NCI-H128 (cell line): ENCODE measurements at regions not wholly inside any gene's neighbourhood (a gene's known extent, or its start where the extent isn't known, plus 50 kb on each side); places are given as distances from the start of the nearest gene placed in this dataset.
"Not testable (repeated sequence)": the region's sequence is repeated elsewhere in the genome, so short reads cannot be mapped to it uniquely, and the experiment has no call there.

Experiments used
- DNase-seq: peaks from one replicate; lab custom pipeline; 2025; ENCODE audit not compliant: unreplicated experiment; lab: John Stamatoyannopoulos, UW

GRCh38 chr3:124620600-124621063 lies 109.6 kb upstream of the UMPS start:
- DNase-seq, result no peak

DNA sequence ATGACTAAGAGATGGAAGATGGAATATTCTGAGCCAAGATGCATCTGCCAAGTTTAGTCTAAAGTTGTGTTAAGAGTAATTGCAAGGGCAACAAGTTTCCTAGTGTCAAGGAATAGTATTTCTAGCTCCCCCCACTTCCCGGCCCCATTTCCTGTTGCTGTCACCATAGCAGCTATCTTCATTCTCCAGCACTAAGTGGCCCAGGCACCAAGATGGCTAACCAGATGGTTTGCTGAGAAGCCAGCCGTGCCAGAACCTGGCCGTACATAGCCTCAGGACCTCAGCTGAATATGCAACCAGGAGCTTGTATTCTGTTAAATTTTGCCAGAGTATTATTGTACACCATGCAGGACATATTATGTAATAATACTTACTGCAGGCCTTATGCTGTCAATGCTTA lies 108.8 kb upstream of the UMPS start:
- no peak for DNase-seq

GRCh38 chr3:124625074-124625473 lies 105.2 kb upstream of the UMPS start:
- no peak for DNase-seq

DNA sequence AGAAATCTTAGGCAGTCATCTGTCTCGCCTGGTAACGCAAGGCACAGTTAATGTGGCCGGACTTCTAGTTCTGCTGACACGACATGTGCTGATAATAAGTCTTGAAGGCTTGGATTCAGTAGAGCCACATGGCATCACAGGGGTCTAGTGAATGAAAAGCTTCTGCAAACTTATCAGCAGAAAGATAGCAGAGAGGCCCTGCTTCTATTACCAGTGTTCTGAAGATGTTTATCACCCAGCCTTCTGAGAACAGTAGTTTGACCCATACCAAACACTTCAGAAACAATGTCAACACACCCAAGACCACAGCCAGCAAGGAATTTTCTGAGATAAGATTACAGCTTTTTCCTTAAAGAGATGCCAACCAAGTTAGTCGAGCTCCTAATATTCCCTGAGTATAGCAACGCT lies 102.7 kb upstream of the UMPS start:
- no peak for DNase-seq

- no peak for DNase-seq
These were observed 101.4 kb upstream of the UMPS start for GRCh38 chr3:124628863-124629262.

DNA sequence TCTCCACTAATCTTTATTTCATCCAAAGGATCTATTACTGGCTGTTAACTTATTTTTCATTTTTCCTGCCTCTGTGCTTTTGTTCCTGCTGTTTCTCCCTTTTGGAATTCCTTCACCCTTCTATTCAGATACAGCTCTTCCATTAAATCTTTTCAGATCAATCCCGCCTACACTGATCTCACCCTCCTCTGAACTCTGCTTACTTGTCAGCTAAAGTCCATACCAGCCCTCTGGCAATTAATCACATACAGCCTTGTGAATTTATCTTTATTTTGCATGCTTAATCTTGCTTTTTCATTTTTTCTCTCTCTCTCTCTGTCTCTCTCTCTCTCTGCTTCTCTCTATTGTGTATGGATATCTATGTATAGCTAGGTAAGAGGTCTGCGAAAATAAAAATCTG lies 100.8 kb upstream of the UMPS start:
- no peak for DNase-seq

GRCh38 chr3:124630960-124631359 lies 99.3 kb upstream of the UMPS start:
- no peak for DNase-seq

- no peak for DNase-seq
These were observed 98.5 kb upstream of the UMPS start for GRCh38 chr3:124631727-124632126.

GRCh38 chr3:124632566-124633140 lies 97.6 kb upstream of the UMPS start:
- DNase-seq, result no peak

DNA sequence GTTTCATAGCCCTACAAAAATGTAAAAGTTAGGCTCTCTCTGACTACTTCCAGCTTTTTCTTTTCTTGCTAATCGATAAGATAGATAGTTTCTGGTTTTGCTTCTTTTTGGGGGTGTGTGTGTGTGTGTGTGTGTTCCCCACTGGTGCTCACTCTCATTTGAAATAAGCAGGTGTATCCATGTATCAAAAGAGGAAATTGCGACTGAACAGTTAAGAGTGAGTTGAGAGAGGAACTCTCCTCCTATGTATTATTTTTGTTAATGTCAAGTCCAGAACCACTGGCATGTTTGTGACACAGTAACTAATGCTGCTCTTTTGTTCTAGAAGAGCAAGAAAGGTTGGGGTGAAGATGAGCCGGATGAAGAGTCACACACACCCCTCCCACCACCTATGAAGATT lies 96.7 kb upstream of the UMPS start:
- no peak for DNase-seq

GRCh38 chr3:124634210-124635168 lies 95.8 kb upstream of the UMPS start:
- no peak for DNase-seq

DNA sequence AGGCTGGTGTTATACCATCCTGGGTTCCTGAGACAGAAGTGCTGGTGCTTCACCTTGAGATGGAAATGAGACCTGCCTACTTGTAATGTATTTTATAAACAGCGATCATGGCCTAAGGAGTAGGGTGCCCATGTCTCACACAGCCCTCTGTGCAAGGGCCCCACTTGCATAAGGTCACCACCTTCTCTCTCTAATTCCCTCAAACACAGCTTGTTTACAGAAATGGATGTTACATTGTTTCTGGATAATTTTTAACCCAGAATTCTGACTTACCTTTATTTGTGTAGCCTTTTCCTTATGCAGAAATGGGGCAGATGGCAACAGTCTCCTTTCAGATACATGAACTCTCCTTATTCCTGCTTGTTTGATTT lies 95.1 kb upstream of the UMPS start:
- DNase-seq, result no peak

GRCh38 chr3:124636101-124636862 lies 94.0 kb upstream of the UMPS start:
- no peak for DNase-seq

GRCh38 chr3:124636863-124637296 lies 93.4 kb upstream of the UMPS start:
- DNase-seq, result no peak

DNA sequence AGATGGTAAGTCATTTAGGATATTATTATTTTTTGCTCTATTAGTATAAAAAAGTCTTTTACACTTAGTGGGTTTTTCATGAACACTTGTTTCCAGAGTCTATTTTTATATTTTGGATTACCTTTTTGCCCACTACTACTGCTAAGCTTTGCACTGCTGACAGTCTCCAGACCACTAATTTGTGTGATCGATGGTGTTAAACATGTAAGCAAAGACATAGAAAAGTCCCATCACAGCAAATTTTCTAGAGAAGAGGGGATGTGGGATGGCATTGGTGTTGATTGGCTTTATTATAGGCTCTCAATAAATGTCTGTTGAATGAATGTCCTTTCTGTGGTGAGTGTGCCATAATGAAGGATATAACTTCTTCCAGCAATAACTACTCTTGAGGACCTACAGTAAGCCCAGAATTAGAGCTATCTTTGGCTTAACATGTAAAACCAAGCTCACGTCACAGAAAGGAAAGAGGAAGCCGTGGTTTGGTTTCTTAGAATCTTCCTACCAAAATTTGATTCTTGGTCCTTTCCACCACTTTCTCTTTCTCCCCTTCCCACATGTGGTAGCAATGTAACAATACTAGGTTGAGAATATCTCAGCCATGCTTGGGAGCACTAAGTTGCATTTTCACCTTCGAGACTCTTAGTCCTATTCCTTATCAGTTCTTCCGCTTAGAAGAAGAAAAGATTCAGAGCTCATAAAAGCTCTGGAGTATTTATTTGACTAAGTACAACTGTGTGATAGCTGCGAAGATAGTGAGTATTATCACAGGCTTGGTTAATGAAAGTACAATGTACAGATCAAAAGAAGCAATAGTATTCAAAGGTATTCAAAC lies 90.6 kb upstream of the UMPS start:
- no peak for DNase-seq

- DNase-seq, result no peak
These were observed 89.5 kb upstream of the UMPS start for GRCh38 chr3:124640635-124641306.

- no peak for DNase-seq
These were observed 86.8 kb upstream of the UMPS start for GRCh38 chr3:124643453-124643852.

DNA sequence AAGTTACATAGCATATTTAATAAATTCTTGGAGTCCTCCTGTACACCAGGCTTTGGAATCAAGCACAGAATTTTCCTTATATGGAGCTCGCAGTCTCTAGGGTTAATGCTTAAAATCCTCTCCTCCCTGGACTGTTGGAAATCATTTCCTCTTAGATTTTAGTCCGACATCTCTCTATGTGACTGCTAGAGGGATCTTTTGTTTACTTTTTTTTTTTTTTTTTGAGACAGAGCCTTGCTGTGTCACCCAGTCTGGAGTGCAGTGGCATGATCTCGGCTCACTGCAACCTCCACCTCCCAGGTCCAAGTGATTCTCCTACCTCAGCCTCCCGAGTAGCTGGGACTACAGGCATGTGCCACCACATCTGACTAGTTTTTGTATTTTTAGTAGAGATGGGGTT lies 84.1 kb upstream of the UMPS start:
- DNase-seq, result not testable (repeated sequence)

- no peak for DNase-seq
These were observed 81.7 kb upstream of the UMPS start for GRCh38 chr3:124648551-124648950.

GRCh38 chr3:124650798-124651197 lies 79.5 kb upstream of the UMPS start:
- DNase-seq, result no peak
